HCT116 (cell line): ENCODE measurements at regions not wholly inside any gene's neighbourhood (a gene's known extent, or its start where the extent isn't known, plus 50 kb on each side); places are given as distances from the start of the nearest gene placed in this dataset.

ENCODE experiments used
- ATAC-seq: fragments of 200-7000 bp; cut with Tn5 transposase; 2 replicates; pipeline ENCODE4 v1.9.1; 2020; ENCODE audit warnings: mild to moderate bottlenecking, moderate library complexity
- BruUV-seq: library from RNA; stranded (reverse); fragments of 400-500 nt; replicated peaks from 2 replicates; lab custom pipeline; 2021; lab: Mats Ljungman, UMichigan
- CTCF ChIA-PET: fragments of 300-600 bp; sonication (Branson Sonifier 250); formaldehyde crosslinking; loops from one replicate; lab custom pipeline; 2021; ENCODE audit warnings: antibody characterized with exemption; lab: Charles Lee
- POLR2A ChIA-PET: fragments of 300-600, 350-600 bp; sonication (Branson Sonifier 250); formaldehyde crosslinking; loops from one replicate; lab custom pipeline; 2021; ENCODE audit warnings: antibody characterized with exemption; lab: Charles Lee
- RAD21 ChIA-PET, 2 experiments: fragments of 300-600 bp; sonication (Branson Sonifier 250); formaldehyde crosslinking; loops; one replicate each; lab custom pipeline; 2023; ENCODE audit warnings: low total read pairs in 2 of 2; ENCODE audit not compliant: uncharacterized antibody in 2 of 2, unreplicated experiment in 2 of 2, low non-redundant PET in 1 of 2; lab: Charles Lee
- DNase-seq: peaks from one replicate; pipeline ENCODE4 v3.0.0-alpha.2; 2010; ENCODE audit warnings: low read depth, low spot score
- H2AFZ ChIP-seq: fragments of 200-600 bp; shearing (Covaris generic), sonication (generic); 2 replicates; pipeline ENCODE4 v1.6.1; 2017; ENCODE audit warnings: low read depth, mixed run types, mixed read lengths, antibody characterized with exemption, low read length; ENCODE audit not compliant: poor library complexity, severe bottlenecking
- H3K27ac ChIP-seq: 2 replicates; pipeline ENCODE4 v1.5.1; 2012; ENCODE audit warnings: low read depth, low read length
- H3K27me3 ChIP-seq: fragments of 200-600 bp; sonication (generic); 2 replicates; pipeline ENCODE4 v1.6.1; 2016; ENCODE audit warnings: mixed run types, low read length, mixed read lengths; ENCODE audit not compliant: insufficient read depth
- H3K36me3 ChIP-seq, 2 experiments: fragments of 200-500 bp in 1 of 2; fragments of 200-600 bp in 1 of 2; sonication (Bioruptor generic) in 1 of 2; sonication (generic) in 1 of 2; 2 replicates each; pipeline versions ENCODE4 v1.5.1 to v1.6.1; 2014 to 2016; ENCODE audit warnings: low read length in 2 of 2, inconsistent platforms in 1 of 2, mixed read lengths in 1 of 2, mixed run types in 1 of 2; ENCODE audit not compliant: insufficient read depth in 2 of 2, control insufficient read depth in 1 of 2
- H3K4me1 ChIP-seq, 2 experiments: fragments of 200-600 bp in 1 of 2; sonication (generic) in 1 of 2; 2 replicates each; pipeline versions ENCODE4 v1.5.1 to v1.6.1; 2012 to 2017; ENCODE audit warnings: low read length in 2 of 2, inconsistent platforms in 1 of 2, mild to moderate bottlenecking in 1 of 2, mixed read lengths in 1 of 2, mixed run types in 1 of 2, moderate library complexity in 1 of 2; ENCODE audit not compliant: insufficient read depth in 2 of 2, control insufficient read depth in 1 of 2
- H3K4me2 ChIP-seq: fragments of 200-600 bp; sonication (generic); 2 replicates; pipeline ENCODE4 v1.6.1; 2017; ENCODE audit warnings: mixed run types, low read length, mixed read lengths
- H3K4me3 ChIP-seq, 2 experiments: fragments of 200-600 bp in 1 of 2; sonication (generic) in 1 of 2; replicated peaks in 1 of 2; 2 replicates each; pipeline ENCODE4 v1.5.1; 2011 to 2016; ENCODE audit warnings: low read length in 2 of 2, control low read depth in 1 of 2, low read depth in 1 of 2, mild to moderate bottlenecking in 1 of 2, mixed read lengths in 1 of 2, mixed run types in 1 of 2
- H3K79me2 ChIP-seq: fragments of 200-600 bp; sonication (generic); 2 replicates; pipeline ENCODE4 v1.6.1; 2017; ENCODE audit warnings: mild to moderate bottlenecking, mixed run types, low read length, moderate library complexity, mixed read lengths; ENCODE audit not compliant: insufficient read depth
- H3K9ac ChIP-seq: fragments of 200-600 bp; sonication (generic); 2 replicates; pipeline ENCODE4 v1.6.1; 2016; ENCODE audit warnings: low read length, mixed read lengths
- H3K9me2 ChIP-seq: fragments of 200-600 bp; sonication (generic), shearing (Covaris generic); 2 replicates; pipeline ENCODE4 v1.6.1; 2017; ENCODE audit warnings: mixed run types, mild to moderate bottlenecking, moderate library complexity; ENCODE audit not compliant: insufficient read depth
- H3K9me3 ChIP-seq, 2 experiments: fragments of 200-500 bp in 1 of 2; fragments of 200-600 bp in 1 of 2; sonication (Bioruptor generic) in 1 of 2; sonication (generic) in 1 of 2; 2 replicates each; pipeline ENCODE4 v1.6.1; 2014 to 2017; ENCODE audit warnings: low read length in 2 of 2, mixed read lengths in 2 of 2, inconsistent platforms in 1 of 2, low read depth in 1 of 2, mild to moderate bottlenecking in 1 of 2, mixed run types in 1 of 2, moderate library complexity in 1 of 2; ENCODE audit not compliant: control insufficient read depth in 1 of 2, insufficient read depth in 1 of 2
- H4K20me1 ChIP-seq: fragments of 200-600 bp; sonication (generic), shearing (Covaris generic); 2 replicates; pipeline ENCODE4 v1.6.1; 2017; ENCODE audit warnings: mixed run types, mild to moderate bottlenecking, moderate library complexity; ENCODE audit not compliant: insufficient read depth
- RAD21 ChIP-seq: IDR thresholded peaks from 2 replicates; pipeline ENCODE4 v1.6.1; 2012; ENCODE audit warnings: low read depth, mild to moderate bottlenecking
- intact Hi-C: fragments of 100-400 bp; cut with micrococcal nuclease; formaldehyde crosslinking; loops from 2 replicates; pipeline ENCODE4 v1.10.0; 2022
- TF ChIP-seq, protein P1 (sequence below), 3 experiments: fragments of 200-600 bp in 1 of 3; sonication (generic) in 1 of 3; IDR thresholded peaks in 2 of 3; conservative IDR thresholded peaks in 1 of 3; 2 replicates each; pipeline ENCODE4 v1.5.1; 2012 to 2017; ENCODE audit warnings: low read depth in 2 of 3, low read length in 2 of 3, antibody characterized with exemption in 1 of 3, borderline replicate concordance in 1 of 3, control low read depth in 1 of 3, mild to moderate bottlenecking in 1 of 3, mixed read lengths in 1 of 3, mixed run types in 1 of 3, moderate library complexity in 1 of 3; ENCODE audit not compliant: insufficient read depth in 1 of 3
- TF ChIP-seq, protein P2 (sequence below): IDR thresholded peaks from 2 replicates; pipeline ENCODE4 v1.6.1; 2012; ENCODE audit warnings: low read depth

DNA sequence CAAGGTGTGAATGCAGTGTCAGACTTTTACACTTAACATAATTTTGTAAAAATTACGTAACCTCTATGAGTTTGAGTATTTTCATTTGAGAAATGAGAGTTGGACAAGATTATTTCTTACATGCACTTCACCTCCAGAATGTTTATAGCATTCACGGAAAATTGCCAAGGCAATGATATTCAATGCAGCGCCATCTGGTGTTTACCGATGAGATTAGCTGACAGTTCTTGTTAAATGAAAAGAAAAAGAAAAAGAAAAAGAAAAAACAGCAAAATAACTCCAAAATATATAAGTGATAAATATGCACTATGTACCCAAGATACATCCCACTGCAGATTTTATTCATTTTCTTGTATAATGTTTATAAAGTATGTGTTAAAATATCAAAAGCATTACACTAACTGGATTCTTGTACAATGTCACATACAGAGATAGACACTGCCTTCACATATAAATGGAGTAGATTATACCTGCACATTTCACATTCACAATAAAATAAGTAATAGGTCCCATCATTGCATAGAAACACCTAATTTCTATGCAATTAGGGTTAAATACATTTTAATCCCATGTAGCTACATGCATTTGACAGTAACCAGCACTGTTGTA lies 976.3 kb upstream of the FAT3 start:
- H3K79me2 ChIP-seq: no peaks in the 10 kb centered on the region
- CTCF ChIA-PET: no interaction called here
- H3K4me3 ChIP-seq: no peak overlapping the region
- POLR2A ChIA-PET: no interaction called here
- TF ChIP-seq RAD21: peak; percentile 33; the same call in 1 of the 2 replicates
- TF ChIP-seq, protein P1, sequence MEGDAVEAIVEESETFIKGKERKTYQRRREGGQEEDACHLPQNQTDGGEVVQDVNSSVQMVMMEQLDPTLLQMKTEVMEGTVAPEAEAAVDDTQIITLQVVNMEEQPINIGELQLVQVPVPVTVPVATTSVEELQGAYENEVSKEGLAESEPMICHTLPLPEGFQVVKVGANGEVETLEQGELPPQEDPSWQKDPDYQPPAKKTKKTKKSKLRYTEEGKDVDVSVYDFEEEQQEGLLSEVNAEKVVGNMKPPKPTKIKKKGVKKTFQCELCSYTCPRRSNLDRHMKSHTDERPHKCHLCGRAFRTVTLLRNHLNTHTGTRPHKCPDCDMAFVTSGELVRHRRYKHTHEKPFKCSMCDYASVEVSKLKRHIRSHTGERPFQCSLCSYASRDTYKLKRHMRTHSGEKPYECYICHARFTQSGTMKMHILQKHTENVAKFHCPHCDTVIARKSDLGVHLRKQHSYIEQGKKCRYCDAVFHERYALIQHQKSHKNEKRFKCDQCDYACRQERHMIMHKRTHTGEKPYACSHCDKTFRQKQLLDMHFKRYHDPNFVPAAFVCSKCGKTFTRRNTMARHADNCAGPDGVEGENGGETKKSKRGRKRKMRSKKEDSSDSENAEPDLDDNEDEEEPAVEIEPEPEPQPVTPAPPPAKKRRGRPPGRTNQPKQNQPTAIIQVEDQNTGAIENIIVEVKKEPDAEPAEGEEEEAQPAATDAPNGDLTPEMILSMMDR (IDR thresholded peaks at IDR 0.05 in 2 of 3, conservative IDR thresholded peaks at IDR 0.05 in 1 of 3; ENCODE audit: borderline replicate concordance in 1 of 3, insufficient read depth in 1 of 3, low read depth in 2 of 3, low read length in 2 of 3): peak; percentile 13 to 72 (median 51); a peak in 5 of 6 replicates
- TF ChIP-seq, protein P2, sequence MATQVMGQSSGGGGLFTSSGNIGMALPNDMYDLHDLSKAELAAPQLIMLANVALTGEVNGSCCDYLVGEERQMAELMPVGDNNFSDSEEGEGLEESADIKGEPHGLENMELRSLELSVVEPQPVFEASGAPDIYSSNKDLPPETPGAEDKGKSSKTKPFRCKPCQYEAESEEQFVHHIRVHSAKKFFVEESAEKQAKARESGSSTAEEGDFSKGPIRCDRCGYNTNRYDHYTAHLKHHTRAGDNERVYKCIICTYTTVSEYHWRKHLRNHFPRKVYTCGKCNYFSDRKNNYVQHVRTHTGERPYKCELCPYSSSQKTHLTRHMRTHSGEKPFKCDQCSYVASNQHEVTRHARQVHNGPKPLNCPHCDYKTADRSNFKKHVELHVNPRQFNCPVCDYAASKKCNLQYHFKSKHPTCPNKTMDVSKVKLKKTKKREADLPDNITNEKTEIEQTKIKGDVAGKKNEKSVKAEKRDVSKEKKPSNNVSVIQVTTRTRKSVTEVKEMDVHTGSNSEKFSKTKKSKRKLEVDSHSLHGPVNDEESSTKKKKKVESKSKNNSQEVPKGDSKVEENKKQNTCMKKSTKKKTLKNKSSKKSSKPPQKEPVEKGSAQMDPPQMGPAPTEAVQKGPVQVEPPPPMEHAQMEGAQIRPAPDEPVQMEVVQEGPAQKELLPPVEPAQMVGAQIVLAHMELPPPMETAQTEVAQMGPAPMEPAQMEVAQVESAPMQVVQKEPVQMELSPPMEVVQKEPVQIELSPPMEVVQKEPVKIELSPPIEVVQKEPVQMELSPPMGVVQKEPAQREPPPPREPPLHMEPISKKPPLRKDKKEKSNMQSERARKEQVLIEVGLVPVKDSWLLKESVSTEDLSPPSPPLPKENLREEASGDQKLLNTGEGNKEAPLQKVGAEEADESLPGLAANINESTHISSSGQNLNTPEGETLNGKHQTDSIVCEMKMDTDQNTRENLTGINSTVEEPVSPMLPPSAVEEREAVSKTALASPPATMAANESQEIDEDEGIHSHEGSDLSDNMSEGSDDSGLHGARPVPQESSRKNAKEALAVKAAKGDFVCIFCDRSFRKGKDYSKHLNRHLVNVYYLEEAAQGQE: no peak
- H3K4me1 ChIP-seq: no peaks in the 10 kb centered on the region
- ATAC-seq (no peak), DNase-seq (peak; percentile 4)
- H3K9me3 ChIP-seq: no peaks in the 10 kb centered on the region; a peak in 2 of 4 replicates
- no peaks in the 10 kb centered on the region for H3K9me2 ChIP-seq
- no peak overlapping the region for H3K4me2 ChIP-seq
- H3K36me3 ChIP-seq: no peaks in the 10 kb centered on the region
- no peaks in the 10 kb centered on the region for H3K27me3 ChIP-seq
- H4K20me1 ChIP-seq: no peaks in the 10 kb centered on the region
- intact Hi-C loops: loop anchor here (1.0 kb wide), 1 partner anchor 960 kb away; no protein-coding TSS in a partner anchor
- H2AFZ ChIP-seq: no peak overlapping the region
- no peak overlapping the region for H3K9ac ChIP-seq
- RAD21 ChIA-PET: no interaction called here
- H3K27ac ChIP-seq: no peak overlapping the region
- BruUV-seq: no TSS peak
